Brain microvascular endothelial cell (primary cell): ENCODE measurements at regions not wholly inside any gene's neighbourhood (a gene's known extent, or its start where the extent isn't known, plus 50 kb on each side); places are given as distances from the start of the nearest gene placed in this dataset.
"Not testable (repeated sequence)": the region's sequence is repeated elsewhere in the genome, so short reads cannot be mapped to it uniquely, and the experiment has no call there.

Experiments used
- DNase-seq: peaks from one replicate; pipeline ENCODE4 v3.0.0-alpha.2; 2020
- H3K27ac ChIP-seq: fragments of 250-450 bp; sonication (Bioruptor Pico); 2 replicates; pipeline ENCODE4 v1.5.1; 2020; ENCODE audit warnings: mild to moderate bottlenecking, moderate library complexity
- H3K27me3 ChIP-seq: fragments of 250-450 bp; sonication (Bioruptor Pico); replicated peaks from 2 replicates; pipeline ENCODE4 v1.5.1; 2020; ENCODE audit warnings: mild to moderate bottlenecking
- H3K36me3 ChIP-seq: fragments of 250-450 bp; sonication (Bioruptor Pico); replicated peaks from 2 replicates; pipeline ENCODE4 v1.5.1; 2020; ENCODE audit warnings: mild to moderate bottlenecking
- H3K4me3 ChIP-seq: 2 replicates; pipeline ENCODE4 v1.5.1; 2011; ENCODE audit warnings: low read depth, mild to moderate bottlenecking, control low read depth, low read length, moderate library complexity
- CTCF ChIP-seq: IDR thresholded peaks from 2 replicates; pipeline ENCODE4 v1.5.1; 2011; ENCODE audit warnings: low read depth, mild to moderate bottlenecking, moderate library complexity, low read length, control low read depth, inconsistent platforms; ENCODE audit errors: missing control alignments
- in situ Hi-C: cut with HindIII; loops from 2 replicates; pipeline ENCODE4 v1.10.0; 2017; ENCODE audit warnings: low sequenced_read_pairs, low pct_ligation_motif_present

- Histone ChIP-seq H3K27me3 (peaks cover 3% of the 10 kb centered on the region), H3K4me3 (no peak overlapping the region), H3K27ac (no peak overlapping the region), H3K36me3 (no peaks in the 10 kb centered on the region)
- TF ChIP-seq CTCF: no peak
- in situ Hi-C loops: loop anchor here (25.0 kb wide), 2 partner anchors 108 to 283 kb away; no protein-coding TSS in a partner anchor
- no peak for DNase-seq
Observed at GRCh38 chr15:31203999-31204398, 102.5 kb upstream of the TRPM1 start.

GRCh38 chr15:31206386-31207181 is 105.1 kb upstream of the TRPM1 start:
- Histone ChIP-seq H3K36me3 (no peaks in the 10 kb centered on the region), H3K27me3 (peaks cover 3% of the 10 kb centered on the region), H3K4me3 (no peak overlapping the region), H3K27ac (no peak overlapping the region)
- in situ Hi-C loops: loop anchor here (25.0 kb wide), 2 partner anchors 106 to 281 kb away; no protein-coding TSS in a partner anchor
- TF ChIP-seq CTCF: peak; percentile 22
- no peak for DNase-seq

- TF ChIP-seq CTCF: no peak
- in situ Hi-C loops: loop anchor here (25.0 kb wide), 2 partner anchors 105 to 280 kb away; no protein-coding TSS in a partner anchor
- Histone ChIP-seq H3K27me3 (peaks cover 3% of the 10 kb centered on the region), H3K36me3 (no peaks in the 10 kb centered on the region), H3K27ac (no peak overlapping the region), H3K4me3 (no peak overlapping the region)
- no peak for DNase-seq
Observed at GRCh38 chr15:31207246-31207645, 105.7 kb upstream of the TRPM1 start.

GRCh38 chr15:31207861-31208260 is 106.3 kb upstream of the TRPM1 start:
- H3K27me3 ChIP-seq, H3K36me3 ChIP-seq, H3K4me3 ChIP-seq, DNase-seq, H3K27ac ChIP-seq: not testable (repeated sequence)
- in situ Hi-C loops: loop anchor here (25.0 kb wide), 2 partner anchors 104 to 279 kb away; no protein-coding TSS in a partner anchor

- no peaks in the 10 kb centered on the region for H3K36me3 ChIP-seq
- no peak overlapping the region for H3K4me3 ChIP-seq
- H3K27me3 ChIP-seq: peaks cover 3% of the 10 kb centered on the region
- no peak overlapping the region for H3K27ac ChIP-seq
- TF ChIP-seq CTCF: no peak
- in situ Hi-C loops: loop anchor here (25.0 kb wide), 2 partner anchors 103 to 278 kb away; no protein-coding TSS in a partner anchor
- DNase-seq: no peak
Observed at GRCh38 chr15:31208817-31209216, 107.3 kb upstream of the TRPM1 start.

- H3K27ac ChIP-seq: no peak overlapping the region
- no peak overlapping the region for H3K4me3 ChIP-seq
- in situ Hi-C loops: loop anchor here (25.0 kb wide), 2 partner anchors 101 to 276 kb away; no protein-coding TSS in a partner anchor
- peaks cover under 1% of the 10 kb centered on the region for H3K27me3 ChIP-seq
- no peak for DNase-seq
- H3K36me3 ChIP-seq: no peaks in the 10 kb centered on the region
- TF ChIP-seq CTCF: no peak
Observed at GRCh38 chr15:31211353-31211752, 109.8 kb upstream of the TRPM1 start.
